SK-N-MC (cell line): ENCODE measurements at regions not wholly inside any gene's neighbourhood (a gene's known extent, or its start where the extent isn't known, plus 50 kb on each side); places are given as distances from the start of the nearest gene placed in this dataset.

Experiments used
- EZH2 ChIP-seq: fragments of 200-600 bp; sonication (generic); IDR thresholded peaks from one replicate; pipeline ENCODE4 v1.6.1; 2017; ENCODE audit warnings: antibody characterized with exemption
- FOXP2 ChIP-seq: optimal IDR thresholded peaks from 2 replicates; pipeline ENCODE3; 2011; ENCODE audit warnings: mild to moderate bottlenecking, moderate library complexity; ENCODE audit not compliant: insufficient read depth; ENCODE audit errors: extremely low read length, control extremely low read depth
- POLR2AphosphoS5 ChIP-seq: IDR thresholded peaks from 2 replicates; pipeline ENCODE4 v1.6.1; 2012; ENCODE audit warnings: mild to moderate bottlenecking, low read depth, low read length, borderline replicate concordance

- TF ChIP-seq POLR2AphosphoS5 = no peak
- no peak for TF ChIP-seq EZH2
- no peak for TF ChIP-seq FOXP2
These were observed 236.0 kb downstream of the TOMM20 start for GRCh38 chr1:234892642-234893041.
